A673 (cell line): ENCODE measurements at regions not wholly inside any gene's neighbourhood (a gene's known extent, or its start where the extent isn't known, plus 50 kb on each side); places are given as distances from the start of the nearest gene placed in this dataset.

Experiments
- BruUV-seq: library from RNA; stranded (reverse); fragments of 400-500 nt; replicated peaks from 2 replicates; lab custom pipeline; 2021; lab: Mats Ljungman, UMichigan
- CTCF ChIA-PET: fragments of 300-600 bp; sonication (Branson Sonifier 250); formaldehyde crosslinking; loops from one replicate; lab custom pipeline; 2022; ENCODE audit warnings: antibody characterized with exemption; lab: Charles Lee
- POLR2A ChIA-PET: fragments of 300-600 bp; sonication (Branson Sonifier 250); formaldehyde crosslinking; loops from one replicate; lab custom pipeline; 2022; ENCODE audit warnings: antibody characterized with exemption; ENCODE audit not compliant: low non-redundant PET; lab: Charles Lee
- DNase-seq: peaks from one replicate; pipeline ENCODE4 v3.0.0-alpha.2; 2015; ENCODE audit warnings: low spot score
- H3K27ac ChIP-seq: fragments of 200-600 bp; sonication (generic); 2 replicates; pipeline ENCODE4 v1.5.1; 2016; ENCODE audit warnings: mixed run types, low read depth, mild to moderate bottlenecking, mixed read lengths, antibody characterized with exemption, low read length; ENCODE audit not compliant: poor library complexity, severe bottlenecking
- H3K27me3 ChIP-seq: fragments of 200-600 bp; sonication (generic); replicated peaks from 2 replicates; pipeline ENCODE4 v1.6.1; 2017; ENCODE audit warnings: mixed run types, low read depth, mild to moderate bottlenecking, mixed read lengths, antibody characterized with exemption, low read length; ENCODE audit not compliant: insufficient read depth, poor library complexity
- H3K36me3 ChIP-seq: fragments of 200-600 bp; sonication (generic); 2 replicates; pipeline ENCODE4 v1.6.1; 2016; ENCODE audit warnings: mixed run types, mild to moderate bottlenecking, mixed read lengths, antibody characterized with exemption, low read length; ENCODE audit not compliant: insufficient read depth, poor library complexity, severe bottlenecking
- H3K4me1 ChIP-seq: fragments of 200-600 bp; sonication (generic); 2 replicates; pipeline ENCODE4 v1.6.1; 2017; ENCODE audit warnings: mixed run types, mild to moderate bottlenecking, mixed read lengths, antibody characterized with exemption, low read length; ENCODE audit not compliant: insufficient read depth, poor library complexity, severe bottlenecking
- H3K4me3 ChIP-seq: fragments of 200-600 bp; sonication (generic); 2 replicates; pipeline ENCODE4 v1.5.1; 2016; ENCODE audit warnings: low read depth, mixed run types, mild to moderate bottlenecking, mixed read lengths, low read length; ENCODE audit not compliant: poor library complexity, severe bottlenecking
- H3K9me3 ChIP-seq: fragments of 200-600 bp; sonication (generic); 2 replicates; pipeline ENCODE4 v1.6.1; 2016; ENCODE audit warnings: mixed run types, low read depth, mild to moderate bottlenecking, mixed read lengths, antibody characterized with exemption, low read length; ENCODE audit not compliant: poor library complexity, severe bottlenecking
- CTCF ChIP-seq: fragments of 300-800, 200-600 bp; sonication (generic); conservative IDR thresholded peaks from 2 replicates; pipeline ENCODE4 v1.5.1; 2017; ENCODE audit warnings: low read depth, mild to moderate bottlenecking, antibody characterized with exemption, low read length, moderate library complexity, mixed read lengths
- EZH2 ChIP-seq: fragments of 200-600 bp; sonication (generic); IDR thresholded peaks from 2 replicates; pipeline ENCODE4 v1.6.1; 2017; ENCODE audit warnings: borderline replicate concordance, low read depth, mild to moderate bottlenecking, mixed read lengths, antibody characterized with exemption, low read length; ENCODE audit not compliant: poor library complexity, severe bottlenecking
- intact Hi-C: fragments of 100-400 bp; cut with micrococcal nuclease; formaldehyde crosslinking; loops from one replicate; pipeline ENCODE4 v1.10.0; 2022; ENCODE audit not compliant: unreplicated experiment

GRCh38 chr6:106886922-106887797 lies 87.4 kb downstream of the CD24 start:
- CTCF ChIA-PET: no interaction called here
- Histone ChIP-seq H3K4me3 (no peak overlapping the region), H3K27me3 (no peaks in the 10 kb centered on the region), H3K27ac (no peak overlapping the region), H3K4me1 (no peaks in the 10 kb centered on the region), H3K9me3 (no peaks in the 10 kb centered on the region), H3K36me3 (no peaks in the 10 kb centered on the region)
- POLR2A ChIA-PET: no interaction called here
- intact Hi-C loops: no loop called here
- BruUV-seq: no TSS peak
- no peak for DNase-seq
- TF ChIP-seq EZH2: no peak
- TF ChIP-seq CTCF: no peak

- H3K4me3 ChIP-seq: no peak overlapping the region
- TF ChIP-seq EZH2 (no peak), CTCF (no peak)
- intact Hi-C loops: no loop called here
- H3K27me3 ChIP-seq: no peaks in the 10 kb centered on the region
- DNase-seq: no peak
- no peak overlapping the region for H3K27ac ChIP-seq
- ChIA-PET POLR2A (no interaction called here), CTCF (no interaction called here)
- no peaks in the 10 kb centered on the region for H3K4me1 ChIP-seq
- H3K36me3 ChIP-seq: no peaks in the 10 kb centered on the region
- BruUV-seq: no TSS peak
- no peaks in the 10 kb centered on the region for H3K9me3 ChIP-seq
Observed at GRCh38 chr6:106886081-106886843, 88.3 kb downstream of the CD24 start.

GRCh38 chr6:106885679-106886078 lies 88.8 kb downstream of the CD24 start:
- H3K27ac ChIP-seq: no peak overlapping the region
- ChIA-PET POLR2A (no interaction called here), CTCF (no interaction called here)
- no peak overlapping the region for H3K4me3 ChIP-seq
- no peaks in the 10 kb centered on the region for H3K27me3 ChIP-seq
- no peaks in the 10 kb centered on the region for H3K9me3 ChIP-seq
- no peaks in the 10 kb centered on the region for H3K36me3 ChIP-seq
- intact Hi-C loops: no loop called here
- no peak for TF ChIP-seq CTCF
- TF ChIP-seq EZH2: no peak
- no peak for DNase-seq
- no peaks in the 10 kb centered on the region for H3K4me1 ChIP-seq
- BruUV-seq: no TSS peak
